Islet of Langerhans (tissue), 1 donor: ENCODE measurements at regions not wholly inside any gene's neighbourhood (a gene's known extent, or its start where the extent isn't known, plus 50 kb on each side); places are given as distances from the start of the nearest gene placed in this dataset.
"Not testable (repeated sequence)": the region's sequence is repeated elsewhere in the genome, so short reads cannot be mapped to it uniquely, and the experiment has no call there.

Experiments
- FAIRE-seq: peaks from one replicate; lab custom pipeline; 2011; peaks lifted over from hg19 to GRCh38; lab: Jason Lieb, UNC

DNA sequence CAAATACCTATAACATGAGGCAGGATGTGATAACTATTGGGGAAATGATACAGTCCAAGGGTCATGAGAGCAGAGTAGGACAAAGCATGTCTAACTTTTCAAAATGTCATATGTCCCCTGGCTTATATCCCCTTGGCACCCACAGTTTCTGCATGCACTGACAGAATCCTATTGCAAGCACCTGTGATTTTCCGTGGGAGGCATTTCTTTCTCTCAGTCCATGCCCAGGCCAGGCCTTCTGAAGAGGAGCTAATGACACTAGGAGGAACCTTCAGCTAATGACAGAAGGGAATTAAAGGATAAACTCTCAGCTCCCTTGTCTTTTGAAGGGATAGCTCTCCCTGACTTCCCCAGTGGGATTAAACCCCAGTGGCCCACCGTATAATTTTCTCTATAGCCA, 249.2 kb downstream of the TTC6 start:
- no peak for FAIRE-seq

GRCh38 chr14:37848985-37849621, 253.7 kb downstream of the TTC6 start:
- no peak for FAIRE-seq

GRCh38 chr14:37851054-37851453, 255.6 kb downstream of the TTC6 start:
- no peak for FAIRE-seq

DNA sequence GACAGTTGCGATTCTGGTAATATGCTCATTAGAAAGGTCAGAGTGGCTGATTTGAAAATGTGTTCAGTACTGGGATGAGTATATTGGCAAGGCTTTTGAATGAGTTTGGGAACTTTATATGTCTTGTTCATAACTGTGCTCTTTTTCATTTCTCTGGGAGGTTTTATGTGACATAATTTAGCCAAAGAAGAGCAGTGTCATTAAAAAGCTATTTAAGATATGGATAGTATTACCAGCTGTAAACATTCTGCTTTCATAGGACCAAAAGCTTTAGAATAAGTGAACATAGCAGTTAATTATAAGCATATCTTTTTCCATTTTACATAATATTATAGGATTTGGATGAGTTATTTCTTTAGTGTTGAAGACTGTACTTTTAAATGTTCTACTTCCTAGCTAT, 260.4 kb downstream of the TTC6 start:
- FAIRE-seq = no peak

- no peak for FAIRE-seq
Measured at GRCh38 chr14:37857774-37858266, 262.4 kb downstream of the TTC6 start.

- no peak for FAIRE-seq
Measured at GRCh38 chr14:37858733-37859132, 263.3 kb downstream of the TTC6 start.

GRCh38 chr14:37859177-37859576, 263.7 kb downstream of the TTC6 start:
- no peak for FAIRE-seq

DNA sequence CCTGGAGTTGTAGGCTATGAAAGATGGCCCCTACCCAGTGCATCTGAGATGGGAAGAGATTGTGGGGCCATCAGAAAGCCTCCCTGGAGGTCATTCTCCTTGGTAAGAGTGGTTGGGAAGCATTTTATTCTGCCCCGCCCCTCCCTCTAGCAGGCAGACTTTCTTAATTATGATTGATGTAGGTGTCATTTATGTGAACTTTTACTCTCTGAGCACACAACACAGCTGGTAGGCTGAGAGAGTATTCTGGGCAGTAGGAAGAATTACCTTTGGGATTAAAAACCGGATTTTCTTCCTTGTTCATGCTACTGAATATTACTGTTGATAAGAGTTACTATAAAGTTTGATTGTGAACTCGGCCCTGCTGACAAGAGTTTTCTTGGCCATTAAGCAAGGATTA, 266.8 kb downstream of the TTC6 start:
- FAIRE-seq = no peak

DNA sequence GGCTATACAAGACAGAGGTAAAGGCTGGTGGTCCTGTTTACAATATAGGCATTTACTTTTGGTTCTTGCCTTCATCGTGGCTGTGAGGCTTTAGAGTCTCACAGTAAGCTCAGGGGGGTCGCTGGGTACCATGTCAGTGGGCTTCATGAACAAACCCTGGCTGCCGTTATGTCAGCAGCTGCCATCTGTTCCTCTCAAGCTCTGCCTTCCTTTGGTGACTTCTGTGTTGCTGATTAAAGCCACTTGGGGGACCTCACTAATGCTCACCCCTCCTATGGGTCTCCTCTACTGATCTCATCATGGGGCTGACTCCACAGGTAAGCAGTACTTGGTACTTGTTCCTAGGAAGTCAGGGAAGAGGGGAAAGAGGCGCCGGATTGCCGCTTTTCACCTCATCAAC, 268.7 kb downstream of the TTC6 start:
- FAIRE-seq = no peak

DNA sequence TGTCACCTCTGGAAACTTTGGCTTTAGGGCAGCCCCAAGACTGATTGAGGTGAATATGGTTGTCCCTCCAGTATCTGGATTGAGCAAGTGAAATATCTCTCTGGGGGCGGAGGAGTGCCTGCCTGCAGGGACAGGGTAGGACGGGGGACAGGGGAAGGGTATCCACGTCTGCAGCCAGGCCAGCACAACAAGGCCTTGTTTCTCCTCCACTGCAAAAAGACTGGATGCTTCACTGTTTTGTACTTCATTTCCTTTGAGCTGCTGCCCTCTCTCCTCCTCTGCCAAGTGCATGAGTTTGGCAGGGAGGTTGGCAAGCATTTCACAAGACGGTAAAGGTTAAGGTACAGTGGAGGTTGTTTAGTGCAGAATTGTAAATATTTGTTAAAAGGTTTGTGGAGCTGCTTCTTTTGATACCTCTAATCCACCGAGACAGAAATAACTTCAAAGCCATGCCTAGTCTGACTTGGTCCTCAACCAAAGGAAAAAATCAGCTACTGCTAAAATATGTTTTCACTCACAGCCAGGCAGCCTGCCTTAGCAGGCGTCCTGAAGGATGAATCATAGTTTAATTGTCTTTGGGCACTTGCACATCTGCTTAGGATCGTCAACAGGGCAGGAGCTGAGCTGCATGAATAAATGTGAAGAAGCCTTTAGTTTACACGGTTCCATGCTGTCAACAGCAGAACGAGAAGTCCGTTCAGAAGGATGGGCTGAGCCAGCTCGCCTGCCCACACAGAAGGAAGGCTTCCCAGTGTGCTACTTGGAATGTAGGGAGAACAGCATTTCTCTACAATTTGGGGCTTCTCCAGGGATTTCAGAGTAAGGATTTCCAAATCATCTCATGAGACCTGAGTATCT, 269.7 kb downstream of the TTC6 start:
- FAIRE-seq = no peak

- no peak for FAIRE-seq
Measured at GRCh38 chr14:37865719-37866549, 270.5 kb downstream of the TTC6 start.

GRCh38 chr14:37869633-37870032, 274.2 kb downstream of the TTC6 start:
- FAIRE-seq = no peak

- FAIRE-seq = no peak
Measured at GRCh38 chr14:37870170-37870569, 274.7 kb downstream of the TTC6 start.

DNA sequence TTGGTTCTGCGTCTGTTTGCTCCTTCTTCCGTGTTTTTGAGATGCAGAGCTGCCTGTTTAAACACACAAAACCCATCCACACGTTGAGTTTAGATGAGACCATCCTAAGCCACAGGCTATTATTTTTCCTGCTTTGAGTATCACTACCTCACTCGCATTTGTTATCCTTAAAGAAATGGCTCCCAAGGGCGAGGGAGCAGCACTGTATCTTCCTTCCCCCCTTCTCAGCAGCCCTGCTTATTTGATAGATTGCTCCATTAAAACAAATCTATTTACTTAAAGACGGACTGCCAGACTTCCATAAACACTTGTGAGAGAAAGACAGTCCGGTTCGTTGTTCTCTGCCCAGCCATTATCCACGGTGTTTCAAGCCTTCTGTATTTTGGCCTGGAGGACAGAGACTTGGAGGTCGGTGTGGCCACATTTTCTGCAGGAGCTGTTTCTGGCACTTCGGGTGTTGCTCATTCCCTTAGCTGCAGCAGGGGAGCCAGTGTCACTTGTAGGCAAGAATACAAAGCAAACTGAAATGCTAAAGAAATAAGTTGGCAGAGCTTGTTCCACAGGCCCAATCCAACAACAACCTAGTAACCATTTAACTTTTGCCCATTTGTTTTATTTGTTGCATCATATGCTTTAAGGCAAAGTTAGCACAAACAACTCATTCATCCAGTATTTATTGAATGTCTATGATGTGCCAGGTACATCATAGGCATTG, 275.4 kb downstream of the TTC6 start:
- FAIRE-seq = no peak

DNA sequence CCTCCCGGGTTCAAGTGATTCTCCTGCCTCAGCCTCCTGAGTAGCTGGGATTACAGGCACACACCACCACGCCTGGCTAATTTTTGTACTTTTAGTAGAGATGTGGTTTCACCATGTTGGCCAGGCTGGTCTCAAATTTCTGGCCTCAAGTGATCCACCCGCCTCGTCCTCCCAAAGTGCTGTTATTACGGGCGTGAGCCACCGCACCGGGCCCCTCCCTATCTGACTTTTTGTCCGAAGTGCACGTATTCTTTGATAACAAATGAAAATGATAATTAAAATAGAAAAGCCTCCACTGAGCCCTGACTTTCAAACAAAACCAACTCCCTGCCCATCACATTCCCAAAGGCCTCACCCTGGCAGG, 278.6 kb downstream of the TTC6 start:
- not testable (repeated sequence) for FAIRE-seq

DNA sequence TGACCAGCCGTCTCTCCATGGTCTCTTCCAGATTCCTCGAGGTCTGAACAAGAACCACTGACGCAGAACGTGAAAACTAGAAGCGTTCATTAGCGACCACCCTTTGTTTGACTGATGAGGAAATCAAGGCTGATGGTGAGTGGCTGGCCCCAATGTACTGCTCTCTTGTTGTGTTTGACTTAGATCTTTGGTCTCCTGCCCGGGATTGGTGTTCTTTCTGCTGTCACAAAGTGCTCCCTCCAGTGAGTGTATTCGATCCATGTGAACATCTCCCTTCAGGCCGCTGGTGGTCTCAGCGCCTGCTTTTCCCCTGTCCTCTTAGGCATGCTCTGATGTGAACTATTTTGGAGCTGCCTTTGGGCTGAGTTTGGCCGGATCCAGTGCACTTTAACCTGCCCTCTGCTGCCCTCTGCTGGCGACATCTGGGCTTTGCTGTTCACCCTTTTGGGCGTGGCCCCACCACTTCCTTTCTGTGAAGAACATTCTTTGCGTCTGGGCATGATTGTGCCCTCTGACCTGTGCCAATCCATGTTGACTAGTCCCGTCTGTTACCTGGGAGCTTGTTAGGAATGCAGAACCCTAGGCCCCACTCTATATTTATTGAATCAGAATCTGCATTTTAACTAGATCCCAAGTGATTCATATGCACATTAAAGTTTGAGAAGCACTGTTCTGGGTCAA, 279.1 kb downstream of the TTC6 start:
- FAIRE-seq = no peak

GRCh38 chr14:37888234-37888633, 292.8 kb downstream of the TTC6 start:
- no peak for FAIRE-seq

DNA sequence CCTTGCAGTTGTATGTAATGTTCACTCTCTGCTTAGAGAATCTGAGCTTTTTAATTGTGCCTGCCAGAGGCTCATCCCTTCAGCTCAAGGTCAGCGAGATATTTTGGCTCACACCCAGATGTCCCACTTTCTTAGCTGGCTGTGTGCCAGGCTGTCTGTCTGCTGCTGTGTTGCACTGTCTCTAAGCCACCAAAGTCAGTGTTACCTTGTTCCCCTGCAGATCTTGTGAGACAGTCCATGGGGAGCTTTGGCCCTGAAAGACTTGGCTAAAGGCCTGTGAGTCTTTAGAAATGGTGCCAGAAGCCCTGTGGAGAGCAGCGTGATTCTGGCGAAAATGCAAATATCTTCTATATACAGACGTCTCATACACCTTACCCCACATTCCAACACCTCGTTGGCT, 293.7 kb downstream of the TTC6 start:
- FAIRE-seq = no peak

DNA sequence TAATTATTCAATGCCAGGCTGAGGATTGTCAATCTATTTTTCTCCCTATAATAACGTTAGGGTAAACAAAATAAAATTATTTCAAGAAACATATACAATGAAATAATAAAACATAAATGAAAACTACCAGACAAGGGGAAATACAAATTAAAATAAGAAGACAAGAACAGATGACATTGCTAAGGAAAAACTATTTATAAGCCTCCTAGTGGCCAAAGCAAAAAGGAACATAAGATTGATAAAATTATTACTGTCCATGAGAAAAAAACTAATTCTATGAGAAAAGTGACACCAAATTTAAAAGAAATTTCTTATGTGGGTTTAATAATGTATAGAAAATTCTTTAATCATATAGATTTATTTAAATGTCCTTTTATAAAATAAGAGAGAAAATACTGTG, 294.7 kb downstream of the TTC6 start:
- FAIRE-seq = no peak

- FAIRE-seq = not testable (repeated sequence)
Measured at GRCh38 chr14:37891500-37891899, 296.1 kb downstream of the TTC6 start.

- no peak for FAIRE-seq
Measured at GRCh38 chr14:37894463-37894862, 299.0 kb downstream of the TTC6 start.

- no peak for FAIRE-seq
Measured at GRCh38 chr14:37899365-37899764, 303.9 kb downstream of the TTC6 start.
